ENCODE measurements at regions not wholly inside any gene's neighbourhood (a gene's known extent, or its start where the extent isn't known, plus 50 kb on each side); places are given as distances from the start of the nearest gene placed in this dataset.

DNA sequence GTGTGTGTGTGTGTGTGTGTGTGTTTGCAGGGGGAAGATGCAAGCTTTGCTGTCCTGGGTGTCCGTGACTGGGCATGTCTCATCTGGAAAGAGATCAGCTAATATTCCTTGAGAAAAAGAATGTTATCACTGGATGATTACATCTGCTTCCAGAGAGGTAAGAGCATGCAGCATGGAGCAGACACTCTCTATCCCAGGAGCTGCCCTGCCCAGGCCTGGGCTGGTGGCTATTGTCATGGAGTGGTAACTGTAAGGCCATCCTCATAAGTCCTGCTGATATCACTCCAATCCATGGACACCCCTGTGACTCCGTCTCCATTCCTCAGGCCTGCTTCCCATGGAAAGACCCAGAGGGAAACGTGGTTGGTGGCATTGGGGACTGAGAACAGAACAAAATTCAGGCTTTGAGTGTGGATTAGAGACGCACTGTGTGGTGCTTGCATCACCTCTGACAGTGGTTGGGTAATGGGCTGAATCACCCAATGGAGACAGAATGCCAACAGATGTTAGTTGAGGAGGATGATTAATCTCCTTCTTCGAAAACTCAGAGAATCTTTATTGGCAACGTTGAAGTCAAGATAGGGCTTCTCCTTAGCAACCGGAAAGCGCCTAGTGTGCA lies 52.0 kb upstream of the KCNIP1 start:
- no peak overlapping the region for H3K4me2 ChIP-seq
- no peaks in the 10 kb centered on the region for H3K4me1 ChIP-seq (ENCODE audit: control insufficient read depth in 1 of 2, insufficient read depth in 2 of 2, low read depth in 1 of 2, low read length in 1 of 2)
- no peak for TF ChIP-seq RAD21 (IDR thresholded peaks at IDR 0.05; ENCODE audit: low read length)
- TF ChIP-seq, protein P1, sequence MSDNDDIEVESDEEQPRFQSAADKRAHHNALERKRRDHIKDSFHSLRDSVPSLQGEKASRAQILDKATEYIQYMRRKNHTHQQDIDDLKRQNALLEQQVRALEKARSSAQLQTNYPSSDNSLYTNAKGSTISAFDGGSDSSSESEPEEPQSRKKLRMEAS (IDR thresholded peaks at IDR 0.05; ENCODE audit: low read depth), result no peak
- peak; percentile 34; the same call in 1 of the 2 replicates for TF ChIP-seq TCF12 (IDR thresholded peaks at IDR 0.05)
- TF ChIP-seq TAF1 (IDR thresholded peaks at IDR 0.05; ENCODE audit: borderline replicate concordance, low read depth, low read length), result no peak
- TF ChIP-seq, protein P2, sequence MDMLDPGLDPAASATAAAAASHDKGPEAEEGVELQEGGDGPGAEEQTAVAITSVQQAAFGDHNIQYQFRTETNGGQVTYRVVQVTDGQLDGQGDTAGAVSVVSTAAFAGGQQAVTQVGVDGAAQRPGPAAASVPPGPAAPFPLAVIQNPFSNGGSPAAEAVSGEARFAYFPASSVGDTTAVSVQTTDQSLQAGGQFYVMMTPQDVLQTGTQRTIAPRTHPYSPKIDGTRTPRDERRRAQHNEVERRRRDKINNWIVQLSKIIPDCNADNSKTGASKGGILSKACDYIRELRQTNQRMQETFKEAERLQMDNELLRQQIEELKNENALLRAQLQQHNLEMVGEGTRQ (IDR thresholded peaks at IDR 0.05; ENCODE audit: borderline replicate concordance, low read depth, low read length), result no peak
- TF ChIP-seq TEAD4 (IDR thresholded peaks at IDR 0.05; ENCODE audit: borderline replicate concordance, insufficient read depth), result no peak
- TF ChIP-seq JUND (IDR thresholded peaks at IDR 0.05), result no peak
- TF ChIP-seq POLR2AphosphoS5 (IDR thresholded peaks at IDR 0.05; ENCODE audit: low read depth, low read length), result no peak
- no peak for TF ChIP-seq ELF1 (IDR thresholded peaks at IDR 0.05)
- TF ChIP-seq, protein P3, sequence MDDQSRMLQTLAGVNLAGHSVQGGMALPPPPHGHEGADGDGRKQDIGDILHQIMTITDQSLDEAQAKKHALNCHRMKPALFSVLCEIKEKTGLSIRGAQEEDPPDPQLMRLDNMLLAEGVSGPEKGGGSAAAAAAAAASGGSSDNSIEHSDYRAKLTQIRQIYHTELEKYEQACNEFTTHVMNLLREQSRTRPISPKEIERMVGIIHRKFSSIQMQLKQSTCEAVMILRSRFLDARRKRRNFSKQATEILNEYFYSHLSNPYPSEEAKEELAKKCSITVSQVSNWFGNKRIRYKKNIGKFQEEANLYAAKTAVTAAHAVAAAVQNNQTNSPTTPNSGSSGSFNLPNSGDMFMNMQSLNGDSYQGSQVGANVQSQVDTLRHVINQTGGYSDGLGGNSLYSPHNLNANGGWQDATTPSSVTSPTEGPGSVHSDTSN (IDR thresholded peaks at IDR 0.05), result peak; percentile 47; the same call in 1 of the 2 replicates
- TF ChIP-seq FOSL2 (IDR thresholded peaks at IDR 0.05; ENCODE audit: borderline replicate concordance, low read depth), result peak; percentile 11; the same call in 1 of the 2 replicates
- no peak for TF ChIP-seq NRF1 (IDR thresholded peaks at IDR 0.05; ENCODE audit: low read depth, low read length)
- TF ChIP-seq FOXJ3 (CRISPR knock-in tag; IDR thresholded peaks at IDR 0.05), result no peak
- no peak for TF ChIP-seq SMC3 (IDR thresholded peaks at IDR 0.05; ENCODE audit: low read depth, low read length)
- TF ChIP-seq, protein P4, sequence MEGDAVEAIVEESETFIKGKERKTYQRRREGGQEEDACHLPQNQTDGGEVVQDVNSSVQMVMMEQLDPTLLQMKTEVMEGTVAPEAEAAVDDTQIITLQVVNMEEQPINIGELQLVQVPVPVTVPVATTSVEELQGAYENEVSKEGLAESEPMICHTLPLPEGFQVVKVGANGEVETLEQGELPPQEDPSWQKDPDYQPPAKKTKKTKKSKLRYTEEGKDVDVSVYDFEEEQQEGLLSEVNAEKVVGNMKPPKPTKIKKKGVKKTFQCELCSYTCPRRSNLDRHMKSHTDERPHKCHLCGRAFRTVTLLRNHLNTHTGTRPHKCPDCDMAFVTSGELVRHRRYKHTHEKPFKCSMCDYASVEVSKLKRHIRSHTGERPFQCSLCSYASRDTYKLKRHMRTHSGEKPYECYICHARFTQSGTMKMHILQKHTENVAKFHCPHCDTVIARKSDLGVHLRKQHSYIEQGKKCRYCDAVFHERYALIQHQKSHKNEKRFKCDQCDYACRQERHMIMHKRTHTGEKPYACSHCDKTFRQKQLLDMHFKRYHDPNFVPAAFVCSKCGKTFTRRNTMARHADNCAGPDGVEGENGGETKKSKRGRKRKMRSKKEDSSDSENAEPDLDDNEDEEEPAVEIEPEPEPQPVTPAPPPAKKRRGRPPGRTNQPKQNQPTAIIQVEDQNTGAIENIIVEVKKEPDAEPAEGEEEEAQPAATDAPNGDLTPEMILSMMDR (IDR thresholded peaks at IDR 0.05), result no peak
- TF ChIP-seq YY1 (IDR thresholded peaks at IDR 0.05; ENCODE audit: low read depth), result no peak
- H3K36me3 ChIP-seq (replicated peaks in 1 of 2; ENCODE audit: control insufficient read depth in 1 of 2, insufficient read depth in 2 of 2, low read length in 1 of 2), result no peaks in the 10 kb centered on the region
- no peaks in the 10 kb centered on the region for H3K79me2 ChIP-seq (ENCODE audit: insufficient read depth)
- no peaks in the 10 kb centered on the region for H3K27me3 ChIP-seq (ENCODE audit: insufficient read depth)
- no peak overlapping the region for H3K9ac ChIP-seq
- no peak overlapping the region for H3K4me3 ChIP-seq (ENCODE audit: low read depth in 2 of 2, low read length in 1 of 2)
- H2AFZ ChIP-seq (ENCODE audit: low read depth), result no peak overlapping the region
- H3K9me3 ChIP-seq, result no peaks in the 10 kb centered on the region
- H3F3A ChIP-seq (replicated peaks; ENCODE audit: insufficient read depth), result no peaks in the 10 kb centered on the region
- no peak overlapping the region for H3K27ac ChIP-seq (ENCODE audit: low read depth in 2 of 2, low read length in 1 of 2)
- no peak for DNase-seq
- CTCF ChIA-PET, result interaction anchor here (0.8 to 1.4 kb wide), 3 partner anchors 17 to 186 kb away, joined by 3 to 4 read pairs (median 3); no protein-coding TSS in a partner anchor
- POLR2A ChIA-PET, result interaction anchor here (0.6 kb wide), 1 partner anchor 164 kb away, joined by 3 read pairs; no protein-coding TSS in a partner anchor
- no peaks in the 10 kb centered on the region for H4K20me1 ChIP-seq (ENCODE audit: insufficient read depth)
- no peaks in the 10 kb centered on the region for H3K9me2 ChIP-seq
- 66% methylated on average over 8 of the region's 8 CpGs for WGBS (ENCODE audit: low lambda C conversion rate)
